IPS-18c (cell line): ENCODE measurements at regions not wholly inside any gene's neighbourhood (a gene's known extent, or its start where the extent isn't known, plus 50 kb on each side); places are given as distances from the start of the nearest gene placed in this dataset.

Source experiments
- H3K4me3 ChIP-seq: 2 replicates; pipeline ENCODE4 v1.7.0; 2013; ENCODE audit warnings: low read depth, mild to moderate bottlenecking, low read length, moderate library complexity; ENCODE audit not compliant: insufficient read depth
- H3K9me3 ChIP-seq: one replicate; pipeline ENCODE4 v1.6.1; 2013; ENCODE audit warnings: mild to moderate bottlenecking, low read length, moderate library complexity; ENCODE audit not compliant: control insufficient read depth, insufficient read depth

- H3K9me3 ChIP-seq: peaks cover 3% of the 10 kb centered on the region
- no peak overlapping the region for H3K4me3 ChIP-seq
These were observed 311.3 kb downstream of the MYCN start for GRCh38 chr2:16251511-16252225.

- Histone ChIP-seq H3K4me3 (no peak overlapping the region), H3K9me3 (peaks cover 3% of the 10 kb centered on the region)
These were observed 310.5 kb downstream of the MYCN start for GRCh38 chr2:16250886-16251285.

GRCh38 chr2:16250466-16250865 lies 310.1 kb downstream of the MYCN start:
- H3K4me3 ChIP-seq: no peak overlapping the region
- peaks cover 3% of the 10 kb centered on the region for H3K9me3 ChIP-seq

- Histone ChIP-seq H3K9me3 (peaks cover 3% of the 10 kb centered on the region), H3K4me3 (no peak overlapping the region; the same call in 1 of the 2 replicates)
These were observed 309.7 kb downstream of the MYCN start for GRCh38 chr2:16250056-16250425.

- Histone ChIP-seq H3K9me3 (no peaks in the 10 kb centered on the region), H3K4me3 (no peak overlapping the region)
These were observed 309.1 kb downstream of the MYCN start for GRCh38 chr2:16249246-16250055.

- Histone ChIP-seq H3K9me3 (no peaks in the 10 kb centered on the region), H3K4me3 (no peak overlapping the region)
These were observed 308.3 kb downstream of the MYCN start for GRCh38 chr2:16248571-16249105.

GRCh38 chr2:16247326-16248122 lies 307.2 kb downstream of the MYCN start:
- H3K4me3 ChIP-seq: no peak overlapping the region
- no peaks in the 10 kb centered on the region for H3K9me3 ChIP-seq

GRCh38 chr2:16246911-16247310 lies 306.6 kb downstream of the MYCN start:
- no peak overlapping the region for H3K4me3 ChIP-seq
- no peaks in the 10 kb centered on the region for H3K9me3 ChIP-seq

GRCh38 chr2:16246281-16246850 lies 306.0 kb downstream of the MYCN start:
- H3K9me3 ChIP-seq: no peaks in the 10 kb centered on the region
- no peak overlapping the region for H3K4me3 ChIP-seq

- Histone ChIP-seq H3K9me3 (no peaks in the 10 kb centered on the region), H3K4me3 (no peak overlapping the region)
These were observed 305.2 kb downstream of the MYCN start for GRCh38 chr2:16245481-16246054.

GRCh38 chr2:16244966-16245320 lies 304.6 kb downstream of the MYCN start:
- no peak overlapping the region for H3K4me3 ChIP-seq
- H3K9me3 ChIP-seq: no peaks in the 10 kb centered on the region

- no peaks in the 10 kb centered on the region for H3K9me3 ChIP-seq
These were observed 304.0 kb downstream of the MYCN start for GRCh38 chr2:16244153-16244965.

GRCh38 chr2:16243411-16243996 lies 303.2 kb downstream of the MYCN start:
- H3K9me3 ChIP-seq: no peaks in the 10 kb centered on the region
- H3K4me3 ChIP-seq: no peak overlapping the region

More at GRCh38 chr2:16244153-16244965, 304.0 kb downstream of the MYCN start:
- H3K4me3 ChIP-seq: no peak overlapping the region

GRCh38 chr2:16242906-16243305 lies 302.6 kb downstream of the MYCN start:
- Histone ChIP-seq H3K4me3 (no peak overlapping the region), H3K9me3 (no peaks in the 10 kb centered on the region)

GRCh38 chr2:16241166-16242160 lies 301.1 kb downstream of the MYCN start:
- Histone ChIP-seq H3K4me3 (no peak overlapping the region), H3K9me3 (no peaks in the 10 kb centered on the region)
